GM04504 (cell line): ENCODE measurements at regions not wholly inside any gene's neighbourhood (a gene's known extent, or its start where the extent isn't known, plus 50 kb on each side); places are given as distances from the start of the nearest gene placed in this dataset.

ENCODE experiments used
- DNase-seq: peaks from one replicate; pipeline ENCODE4 v3.0.0-alpha.2; 2012; ENCODE audit warnings: low read depth

GRCh38 chr4:128358231-128358912 lies 70.8 kb upstream of the PGRMC2 start:
- DNase-seq, result peak; percentile 86

- DNase-seq, result no peak
Measured at GRCh38 chr4:128357286-128357685, 69.7 kb upstream of the PGRMC2 start.

- no peak for DNase-seq
Measured at GRCh38 chr4:128355305-128355704, 67.7 kb upstream of the PGRMC2 start.

DNA sequence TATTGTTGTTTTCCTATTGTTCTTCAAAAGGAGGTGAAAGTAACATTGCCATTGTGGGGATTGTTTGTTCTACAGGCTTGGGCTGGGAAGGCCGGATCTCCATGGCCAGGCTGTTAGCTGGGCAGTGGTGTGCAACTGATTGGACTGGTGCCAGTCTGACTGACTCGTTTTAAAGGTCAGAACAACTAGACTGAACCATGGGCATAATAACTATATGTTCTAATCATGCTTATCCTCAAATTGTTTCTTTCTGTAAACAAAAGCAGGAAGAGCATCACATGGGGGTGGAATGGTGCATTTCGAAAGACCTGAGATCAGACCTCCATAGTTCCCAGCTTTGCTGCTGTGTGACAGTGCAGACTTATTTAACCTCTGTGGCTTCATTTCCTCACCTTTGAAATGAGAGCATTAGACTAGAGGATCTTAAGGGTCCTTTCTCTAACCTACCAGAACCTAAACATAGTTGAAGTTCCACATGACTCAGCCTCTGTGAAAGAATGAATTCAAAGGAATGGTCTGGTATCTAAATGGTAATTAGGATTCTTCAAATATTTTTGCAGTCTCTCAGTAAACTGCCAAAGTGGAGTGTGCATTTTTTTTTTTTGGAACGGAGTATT lies 66.7 kb upstream of the PGRMC2 start:
- peak; percentile 72 for DNase-seq

DNA sequence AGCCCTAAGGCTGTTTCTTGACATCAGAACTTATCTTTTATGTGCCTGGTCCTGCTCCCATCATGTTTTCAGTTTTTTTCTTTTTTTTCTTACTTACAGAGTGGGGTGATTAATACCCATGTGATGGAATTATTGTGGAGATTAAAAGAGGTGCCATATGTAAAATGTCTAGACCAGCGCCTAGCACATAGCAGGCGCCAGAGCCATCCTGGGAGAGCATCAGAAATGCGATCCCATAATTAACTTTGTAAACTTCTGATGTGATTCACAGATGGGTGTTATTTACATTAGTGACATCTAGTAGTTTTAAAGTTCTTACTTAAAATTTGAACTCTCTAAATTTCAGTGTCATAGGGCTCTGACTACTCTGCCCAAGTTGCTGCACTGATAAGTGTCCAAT lies 66.2 kb upstream of the PGRMC2 start:
- no peak for DNase-seq

GRCh38 chr4:128351502-128351901 lies 63.9 kb upstream of the PGRMC2 start:
- no peak for DNase-seq

GRCh38 chr4:128350449-128351045 lies 62.9 kb upstream of the PGRMC2 start:
- no peak for DNase-seq

DNA sequence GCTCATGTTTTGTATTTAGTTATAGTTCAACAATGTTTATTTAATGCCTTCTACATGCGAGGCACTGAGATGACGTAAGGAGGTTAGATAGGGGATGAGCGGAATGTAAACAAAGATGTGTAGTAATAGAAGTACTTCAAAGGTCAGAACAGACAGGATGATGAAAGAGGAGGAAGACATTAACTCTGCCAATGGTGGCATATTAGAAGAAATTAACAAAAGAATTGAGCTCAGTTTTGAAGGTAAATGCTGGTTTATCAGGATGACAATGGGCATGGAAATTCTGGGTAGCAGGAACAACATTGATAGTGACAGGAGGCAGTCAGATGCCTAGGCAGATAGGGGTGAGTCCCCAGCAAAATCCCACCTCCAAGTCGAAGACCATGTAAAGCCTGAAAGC lies 62.3 kb upstream of the PGRMC2 start:
- DNase-seq, result no peak

DNA sequence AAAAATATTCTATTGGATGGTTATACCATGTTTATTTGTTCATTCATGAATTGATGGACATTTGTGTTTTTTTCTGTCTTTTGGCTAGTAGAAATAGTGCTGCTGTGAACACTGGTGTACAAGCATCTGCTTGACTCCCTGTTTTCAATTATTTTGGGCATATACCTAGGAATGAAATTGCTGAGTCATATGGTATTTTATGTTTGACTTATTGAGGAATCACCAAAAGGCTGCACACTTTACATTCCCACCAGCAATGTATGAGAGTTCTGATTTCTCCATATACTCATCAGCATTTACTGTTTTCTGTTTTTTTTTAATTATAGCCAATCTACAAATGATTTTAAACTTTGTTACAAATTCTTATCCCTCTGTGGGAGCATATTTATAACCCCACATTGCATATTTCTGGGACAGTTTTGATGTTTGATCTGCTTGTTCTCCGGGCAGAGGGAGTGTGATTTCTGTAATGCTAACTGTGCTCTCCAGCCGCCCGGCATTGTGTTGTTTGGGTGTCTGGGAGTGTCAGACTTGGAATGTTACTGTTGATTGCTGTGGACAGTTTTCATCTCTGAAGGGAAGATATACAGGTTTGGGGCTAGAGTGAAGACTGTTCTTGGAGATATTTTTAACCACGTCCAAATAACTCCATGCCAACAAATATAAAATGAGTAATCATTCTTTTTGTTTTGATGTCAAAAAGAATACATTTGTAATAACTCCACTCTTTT lies 60.5 kb upstream of the PGRMC2 start:
- DNase-seq, result no peak

DNA sequence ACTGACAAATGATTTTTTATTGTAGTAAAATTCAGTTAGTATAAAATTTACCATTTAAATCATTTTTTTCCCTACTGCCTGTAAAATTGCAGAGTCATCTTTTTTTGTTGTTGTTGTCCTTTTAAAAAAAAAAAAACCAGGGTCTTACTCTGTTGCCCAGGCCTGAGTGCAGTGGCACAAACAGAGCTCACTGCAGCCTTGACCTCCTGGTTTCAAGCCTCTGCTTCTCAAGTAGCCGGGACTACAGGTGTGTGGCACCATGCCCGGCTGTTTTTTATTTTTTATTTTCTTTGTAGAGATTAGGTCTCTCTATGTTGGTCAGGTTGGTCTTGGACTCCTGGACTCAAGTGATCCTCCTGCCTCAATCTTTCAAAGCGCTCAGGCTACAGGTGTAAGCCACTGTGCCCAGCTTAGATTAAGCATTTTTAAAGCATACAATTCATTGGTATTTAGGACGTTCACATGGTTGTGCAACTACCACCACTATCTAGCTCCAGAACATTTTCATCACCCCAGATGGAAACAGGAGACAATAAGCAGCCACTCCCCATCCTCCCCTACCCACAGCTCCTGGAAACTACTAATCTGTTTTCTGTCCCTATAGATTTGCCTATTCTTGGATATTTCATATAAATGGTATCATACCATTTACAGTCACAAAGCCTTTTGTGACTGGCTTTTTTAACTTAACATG lies 59.7 kb upstream of the PGRMC2 start:
- DNase-seq, result no peak

DNA sequence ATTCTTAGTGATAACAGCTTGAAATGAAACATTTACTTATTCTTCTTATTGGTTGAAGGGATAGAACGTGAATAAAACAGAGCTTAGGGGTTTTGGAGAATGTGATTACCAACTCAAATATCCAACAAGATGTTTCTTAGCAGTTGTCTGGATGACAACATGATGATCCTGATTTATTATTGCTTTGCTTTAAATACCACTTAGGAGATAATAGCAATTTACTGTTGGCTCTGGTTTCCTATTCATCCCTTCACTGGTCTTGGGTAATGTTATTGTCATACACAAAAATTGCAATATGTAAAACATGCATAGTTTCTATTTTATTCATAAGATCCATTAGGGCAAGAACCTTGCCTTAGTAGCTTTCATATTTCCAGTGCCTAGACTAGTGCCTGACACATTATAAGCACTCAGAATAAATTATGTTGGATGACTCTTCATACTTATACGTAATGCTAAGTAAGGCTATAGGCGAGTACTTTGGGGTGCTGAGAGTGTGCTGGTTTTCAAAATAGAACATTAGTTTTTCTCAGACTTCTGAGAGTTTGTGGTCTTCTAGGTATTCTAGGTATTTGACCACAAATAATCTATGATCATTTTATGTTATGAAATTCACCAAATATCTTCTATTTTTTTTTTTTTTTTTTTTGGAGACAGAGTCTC lies 58.6 kb upstream of the PGRMC2 start:
- no peak for DNase-seq

GRCh38 chr4:128345650-128346049 lies 58.0 kb upstream of the PGRMC2 start:
- DNase-seq, result no peak

DNA sequence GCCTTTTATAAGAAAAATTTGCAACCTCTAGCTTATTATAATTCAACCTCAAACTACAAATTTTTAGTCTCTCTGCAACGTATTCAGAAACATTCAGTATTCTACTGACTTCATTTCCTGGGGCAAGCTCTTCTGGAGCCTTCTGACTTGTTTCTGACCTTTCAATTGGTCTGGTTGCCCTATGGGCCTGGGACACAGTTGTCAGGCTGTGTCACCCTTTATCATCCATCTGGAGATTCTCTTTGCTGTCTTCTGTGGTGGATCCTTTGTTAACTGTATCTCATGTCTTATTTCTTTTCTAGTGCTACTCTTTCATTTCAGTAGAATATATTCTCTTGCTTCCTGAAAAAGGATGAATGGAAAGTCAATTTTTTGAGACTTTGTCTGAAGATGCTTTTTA lies 55.1 kb upstream of the PGRMC2 start:
- DNase-seq, result no peak

- DNase-seq, result no peak
Measured at GRCh38 chr4:128341634-128342033, 54.0 kb upstream of the PGRMC2 start.

- DNase-seq, result peak; percentile 77
Measured at GRCh38 chr4:128338634-128339355, 51.2 kb upstream of the PGRMC2 start.

- DNase-seq, result no peak
Measured at GRCh38 chr4:128337863-128338262, 50.2 kb upstream of the PGRMC2 start.
